ENCODE measurements at regions not wholly inside any gene's neighbourhood (a gene's known extent, or its start where the extent isn't known, plus 50 kb on each side); places are given as distances from the start of the nearest gene placed in this dataset.

- no peak overlapping the region for H2AFZ ChIP-seq (ENCODE audit: low read depth, low read length, severe bottlenecking)
- H3K27me3 ChIP-seq (ENCODE audit: low read length) = no peaks in the 10 kb centered on the region
- no peak overlapping the region for H3K4me2 ChIP-seq (ENCODE audit: low read depth, low read length, poor library complexity, severe bottlenecking)
- H3K79me2 ChIP-seq (ENCODE audit: insufficient read depth, low read length) = no peaks in the 10 kb centered on the region
- H3K9me2 ChIP-seq (replicated peaks; ENCODE audit: insufficient read depth, low read length) = no peaks in the 10 kb centered on the region
- TF ChIP-seq CTCF (IDR thresholded peaks at IDR 0.05; ENCODE audit: insufficient read depth, low read length, poor library complexity, severe bottlenecking) (no peak), EZH2phosphoT487 (conservative IDR thresholded peaks at IDR 0.05; ENCODE audit: low read length) (no peak)
- H3K9me3 ChIP-seq (ENCODE audit: insufficient read depth, low read length) = no peaks in the 10 kb centered on the region
- no peaks in the 10 kb centered on the region for H3K36me3 ChIP-seq (ENCODE audit: low read length)
- no peak overlapping the region for H3K4me3 ChIP-seq (ENCODE audit: insufficient read depth, low read length, poor library complexity, severe bottlenecking)
- no peaks in the 10 kb centered on the region for H3F3A ChIP-seq (ENCODE audit: insufficient read depth)
- no peaks in the 10 kb centered on the region for H4K20me1 ChIP-seq (ENCODE audit: low read depth, low read length)
- H3K27ac ChIP-seq (ENCODE audit: low read depth, low read length) = no peak overlapping the region
- no peak overlapping the region for H3K9ac ChIP-seq (ENCODE audit: low read length)
Measured at GRCh38 chr3:132218817-132219755, 98.1 kb upstream of the ACP3 start.

GRCh38 chr3:132220986-132221385 lies 96.2 kb upstream of the ACP3 start:
- H2AFZ ChIP-seq (ENCODE audit: low read depth, low read length, severe bottlenecking) = no peak overlapping the region
- H3K9me2 ChIP-seq (replicated peaks; ENCODE audit: insufficient read depth, low read length) = no peaks in the 10 kb centered on the region
- no peak overlapping the region for H3K4me3 ChIP-seq (ENCODE audit: insufficient read depth, low read length, poor library complexity, severe bottlenecking)
- no peak overlapping the region for H3K4me2 ChIP-seq (ENCODE audit: low read depth, low read length, poor library complexity, severe bottlenecking)
- no peaks in the 10 kb centered on the region for H3K79me2 ChIP-seq (ENCODE audit: insufficient read depth, low read length)
- H3F3A ChIP-seq (ENCODE audit: insufficient read depth) = no peaks in the 10 kb centered on the region
- no peak overlapping the region for H3K27ac ChIP-seq (ENCODE audit: low read depth, low read length)
- H3K9me3 ChIP-seq (ENCODE audit: insufficient read depth, low read length) = no peaks in the 10 kb centered on the region
- H3K36me3 ChIP-seq (ENCODE audit: low read length) = no peaks in the 10 kb centered on the region
- H3K9ac ChIP-seq (ENCODE audit: low read length) = no peak overlapping the region
- no peaks in the 10 kb centered on the region for H4K20me1 ChIP-seq (ENCODE audit: low read depth, low read length)
- H3K27me3 ChIP-seq (ENCODE audit: low read length) = no peaks in the 10 kb centered on the region
- TF ChIP-seq EZH2phosphoT487 (conservative IDR thresholded peaks at IDR 0.05; ENCODE audit: low read length) = no peak
- TF ChIP-seq CTCF (IDR thresholded peaks at IDR 0.05; ENCODE audit: insufficient read depth, low read length, poor library complexity, severe bottlenecking) = no peak

- Histone ChIP-seq H3K9me3 (ENCODE audit: insufficient read depth, low read length) (no peaks in the 10 kb centered on the region), H3K79me2 (ENCODE audit: insufficient read depth, low read length) (no peaks in the 10 kb centered on the region), H3K9me2 (replicated peaks; ENCODE audit: insufficient read depth, low read length) (no peaks in the 10 kb centered on the region), H4K20me1 (ENCODE audit: low read depth, low read length) (no peaks in the 10 kb centered on the region), H3K4me2 (ENCODE audit: low read depth, low read length, poor library complexity, severe bottlenecking) (no peak overlapping the region), H2AFZ (ENCODE audit: low read depth, low read length, severe bottlenecking) (no peak overlapping the region), H3K36me3 (ENCODE audit: low read length) (no peaks in the 10 kb centered on the region), H3K9ac (ENCODE audit: low read length) (no peak overlapping the region), H3K27ac (ENCODE audit: low read depth, low read length) (no peak overlapping the region), H3K27me3 (ENCODE audit: low read length) (no peaks in the 10 kb centered on the region), H3F3A (ENCODE audit: insufficient read depth) (no peaks in the 10 kb centered on the region), H3K4me3 (ENCODE audit: insufficient read depth, low read length, poor library complexity, severe bottlenecking) (no peak overlapping the region)
- TF ChIP-seq CTCF (IDR thresholded peaks at IDR 0.05; ENCODE audit: insufficient read depth, low read length, poor library complexity, severe bottlenecking) = no peak
- no peak for TF ChIP-seq EZH2phosphoT487 (conservative IDR thresholded peaks at IDR 0.05; ENCODE audit: low read length)
Measured at GRCh38 chr3:132222868-132223538, 94.2 kb upstream of the ACP3 start.

Measured in SU-DHL-6 (cell line).